ENCODE measurements at regions not wholly inside any gene's neighbourhood (a gene's known extent, or its start where the extent isn't known, plus 50 kb on each side); places are given as distances from the start of the nearest gene placed in this dataset.
"Not testable (repeated sequence)": the region's sequence is repeated elsewhere in the genome, so short reads cannot be mapped to it uniquely, and the experiment has no call there.

DNA sequence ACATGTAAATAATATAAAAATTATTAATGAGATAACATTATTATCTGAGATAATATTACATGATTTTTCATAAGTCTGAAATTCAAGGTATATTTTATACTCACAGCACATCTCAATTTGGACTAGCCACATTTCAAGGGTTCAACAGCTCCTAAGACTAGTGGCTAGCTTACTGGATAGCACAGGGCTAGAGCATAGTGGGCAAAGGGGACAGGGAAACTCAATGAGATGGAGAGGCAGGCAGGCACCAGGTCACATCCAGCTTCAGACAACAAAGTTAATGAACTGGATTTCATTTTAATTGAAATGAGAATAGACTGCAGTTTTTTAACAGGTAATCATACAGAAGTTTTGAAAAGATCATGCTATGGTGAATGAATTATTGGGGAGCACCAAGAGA lies 137.4 kb downstream of the NBPF8 start:
- DNase-seq (ENCODE audit: low read depth) = not testable (repeated sequence)

- not testable (repeated sequence) for DNase-seq (ENCODE audit: low read depth)
These were observed 142.9 kb downstream of the NBPF8 start for GRCh38 chr1:120557605-120558302.

GRCh38 chr1:120558303-120559060 lies 143.6 kb downstream of the NBPF8 start:
- DNase-seq (ENCODE audit: low read depth) = peak; percentile 44

GRCh38 chr1:120561767-120562166 lies 146.9 kb downstream of the NBPF8 start:
- not testable (repeated sequence) for DNase-seq (ENCODE audit: low read depth)

GRCh38 chr1:120565396-120565795 lies 150.6 kb downstream of the NBPF8 start:
- DNase-seq (ENCODE audit: low read depth) = not testable (repeated sequence)

DNA sequence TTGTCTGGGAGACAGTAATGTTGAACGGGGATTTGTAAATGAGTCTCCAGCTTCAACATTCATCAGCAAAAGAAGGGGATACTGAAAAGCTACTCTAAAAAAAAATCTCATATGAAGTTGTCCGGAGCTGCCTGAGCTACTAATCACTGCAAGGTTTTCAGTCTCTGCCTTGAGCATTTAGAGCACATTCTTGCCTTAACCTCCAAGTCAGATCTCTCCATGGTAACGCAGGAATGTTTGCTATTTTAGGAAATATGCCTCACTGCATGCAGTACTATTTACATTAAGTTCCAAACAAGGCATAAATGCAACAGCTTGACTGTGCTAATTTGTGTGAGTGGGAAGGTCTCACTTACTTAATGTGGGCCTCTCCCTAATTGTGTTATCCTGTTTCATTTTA lies 152.8 kb downstream of the NBPF8 start:
- not testable (repeated sequence) for DNase-seq (ENCODE audit: low read depth)

- not testable (repeated sequence) for DNase-seq (ENCODE audit: low read depth)
These were observed 148.5 kb upstream of the NBPF26 start for GRCh38 chr1:120575201-120575600.

DNA sequence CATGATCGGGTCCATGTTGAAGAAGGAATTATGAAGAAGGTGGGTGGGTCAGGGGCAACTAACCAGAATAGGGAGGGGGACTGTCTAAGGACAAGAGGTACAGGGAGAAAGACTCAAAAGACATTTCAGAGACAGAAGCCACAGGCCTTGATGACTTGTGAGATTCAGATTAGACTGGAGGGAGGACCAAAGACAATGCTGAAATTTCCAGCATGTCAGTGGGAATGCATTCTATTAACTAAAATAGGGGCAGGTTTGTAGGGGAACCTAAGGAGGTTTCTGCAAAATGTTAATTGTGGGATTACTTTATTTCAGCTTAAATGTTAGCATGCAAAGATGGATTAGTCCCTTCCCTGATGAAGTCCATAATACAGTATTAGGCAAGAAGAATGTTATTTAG lies 141.6 kb upstream of the NBPF26 start:
- DNase-seq (ENCODE audit: low read depth) = not testable (repeated sequence)

DNA sequence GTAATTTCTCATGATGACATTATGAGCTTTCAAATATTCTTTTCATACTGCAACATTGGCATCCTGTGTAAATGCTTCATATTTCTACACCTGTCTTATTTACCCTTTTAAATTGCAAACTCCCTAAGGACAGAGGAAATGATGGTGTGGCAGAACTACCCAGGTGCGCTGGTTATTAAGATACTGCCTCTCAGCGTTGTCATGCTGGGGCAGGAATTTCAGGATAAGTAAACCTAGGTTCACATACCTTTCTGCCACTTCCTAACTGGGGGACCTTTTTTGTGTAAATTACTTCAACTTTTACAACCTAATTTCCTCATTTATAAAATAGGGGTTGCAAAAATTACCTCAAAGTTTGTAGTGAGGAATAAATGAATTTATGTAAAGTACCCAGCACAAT lies 137.7 kb upstream of the NBPF26 start:
- not testable (repeated sequence) for DNase-seq (ENCODE audit: low read depth)

DNA sequence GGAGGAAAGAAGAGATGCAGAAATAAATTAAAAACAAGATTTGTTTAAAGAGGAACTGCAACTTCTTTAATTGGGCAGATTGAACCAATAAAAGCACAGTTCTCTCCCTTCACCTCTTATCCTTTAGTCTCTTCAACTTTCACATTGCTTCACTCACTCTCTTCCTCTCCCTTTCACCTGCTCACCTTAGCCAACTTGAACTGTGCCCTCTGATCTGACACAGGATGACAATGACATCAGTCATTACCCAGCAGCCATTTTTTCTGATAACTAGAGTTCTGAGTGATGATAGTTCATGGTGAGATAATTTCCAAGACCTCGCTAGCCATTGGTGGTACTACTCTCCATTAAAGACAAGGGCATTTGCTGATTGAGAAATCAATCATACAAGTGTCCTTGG lies 134.9 kb upstream of the NBPF26 start:
- not testable (repeated sequence) for DNase-seq (ENCODE audit: low read depth)

DNA sequence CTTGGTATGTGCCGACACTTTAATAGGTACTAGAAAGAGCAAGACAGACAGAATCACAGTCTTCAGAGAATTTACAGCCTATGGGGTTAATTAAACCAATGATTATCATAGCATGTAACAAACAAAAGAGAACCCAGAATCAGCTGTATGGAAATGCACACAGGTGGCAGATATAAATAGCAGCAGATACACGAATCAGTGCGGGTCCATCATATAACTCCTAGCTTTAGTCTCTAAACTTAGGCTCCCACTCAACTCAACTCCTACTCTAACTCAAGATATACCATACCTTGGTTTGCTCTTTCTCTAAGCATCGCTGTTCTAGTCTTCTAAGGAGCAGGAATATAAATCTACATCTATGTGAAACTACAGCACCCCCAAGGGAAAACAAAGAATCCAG lies 132.0 kb upstream of the NBPF26 start:
- not testable (repeated sequence) for DNase-seq (ENCODE audit: low read depth)

DNA sequence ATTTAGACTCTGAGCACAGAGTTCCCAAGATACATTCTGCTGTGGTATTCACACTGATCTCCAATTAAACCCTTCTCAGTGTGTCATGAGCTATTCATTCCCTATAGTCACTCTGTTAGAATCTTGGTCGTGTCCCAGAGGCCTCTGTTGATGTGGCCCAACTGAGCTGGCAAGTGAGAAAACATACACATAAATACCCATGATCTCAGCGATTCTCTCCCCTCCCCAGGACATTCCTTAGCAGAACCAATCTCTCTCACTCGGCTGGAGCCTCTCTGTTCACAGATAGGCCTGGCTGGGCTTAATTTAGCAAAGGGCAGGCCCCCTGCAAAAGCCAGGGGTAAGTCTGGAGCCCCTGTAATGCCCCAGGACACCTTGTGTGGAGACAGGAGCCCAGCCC lies 130.8 kb upstream of the NBPF26 start:
- not testable (repeated sequence) for DNase-seq (ENCODE audit: low read depth)

GRCh38 chr1:120593648-120594047 lies 130.1 kb upstream of the NBPF26 start:
- DNase-seq (ENCODE audit: low read depth) = not testable (repeated sequence)

- not testable (repeated sequence) for DNase-seq (ENCODE audit: low read depth)
These were observed 125.3 kb upstream of the NBPF26 start for GRCh38 chr1:120598331-120598951.

DNA sequence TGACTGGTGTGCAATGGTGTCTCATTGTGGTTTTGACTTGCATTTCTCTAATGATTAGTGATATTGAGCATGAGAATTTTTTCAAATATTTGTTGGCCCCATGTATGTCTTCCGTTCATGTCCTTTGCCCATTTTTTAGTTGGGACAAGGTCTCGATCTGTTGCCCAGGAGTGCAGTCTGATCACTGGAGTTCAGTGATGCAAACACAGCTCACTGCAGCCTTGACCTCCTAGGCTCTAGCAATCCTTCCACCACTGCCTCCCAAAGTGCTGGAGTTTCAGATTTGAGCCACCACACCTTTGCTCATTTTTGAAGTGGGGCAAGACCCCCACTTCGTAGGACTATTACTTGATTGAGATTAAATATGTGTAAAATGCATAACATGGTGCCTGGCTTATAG lies 124.2 kb upstream of the NBPF26 start:
- DNase-seq (ENCODE audit: low read depth) = not testable (repeated sequence)

DNA sequence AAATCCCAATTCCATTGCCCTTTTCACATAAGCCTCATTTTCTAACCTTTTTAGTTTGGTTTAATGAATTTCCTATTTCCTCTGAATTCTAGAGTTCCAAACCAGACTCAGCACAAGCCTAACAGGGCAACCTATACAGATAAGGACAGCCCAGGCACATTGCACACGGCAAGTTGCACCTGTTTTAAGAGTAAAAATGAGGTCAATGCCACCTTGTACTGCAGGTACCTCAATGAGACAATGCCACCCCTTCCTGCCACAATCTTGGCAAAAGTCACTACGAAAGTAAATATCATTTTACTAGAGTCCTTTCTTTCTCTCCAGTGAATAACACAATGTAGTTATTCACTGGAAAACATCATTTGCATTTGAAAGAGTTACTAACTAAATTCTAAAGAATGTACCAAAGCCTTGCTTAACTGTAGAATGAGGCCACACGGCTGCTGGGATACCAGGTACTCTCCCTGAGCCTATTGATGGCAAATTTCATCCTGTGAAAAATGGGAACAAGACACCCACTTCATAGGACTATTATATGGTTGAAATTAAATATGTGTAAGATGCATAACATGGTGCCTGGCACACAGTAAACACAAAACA lies 123.2 kb upstream of the NBPF26 start:
- DNase-seq (ENCODE audit: low read depth) = not testable (repeated sequence)

- DNase-seq (ENCODE audit: low read depth) = not testable (repeated sequence)
These were observed 115.9 kb upstream of the NBPF26 start for GRCh38 chr1:120607882-120608281.

DNA sequence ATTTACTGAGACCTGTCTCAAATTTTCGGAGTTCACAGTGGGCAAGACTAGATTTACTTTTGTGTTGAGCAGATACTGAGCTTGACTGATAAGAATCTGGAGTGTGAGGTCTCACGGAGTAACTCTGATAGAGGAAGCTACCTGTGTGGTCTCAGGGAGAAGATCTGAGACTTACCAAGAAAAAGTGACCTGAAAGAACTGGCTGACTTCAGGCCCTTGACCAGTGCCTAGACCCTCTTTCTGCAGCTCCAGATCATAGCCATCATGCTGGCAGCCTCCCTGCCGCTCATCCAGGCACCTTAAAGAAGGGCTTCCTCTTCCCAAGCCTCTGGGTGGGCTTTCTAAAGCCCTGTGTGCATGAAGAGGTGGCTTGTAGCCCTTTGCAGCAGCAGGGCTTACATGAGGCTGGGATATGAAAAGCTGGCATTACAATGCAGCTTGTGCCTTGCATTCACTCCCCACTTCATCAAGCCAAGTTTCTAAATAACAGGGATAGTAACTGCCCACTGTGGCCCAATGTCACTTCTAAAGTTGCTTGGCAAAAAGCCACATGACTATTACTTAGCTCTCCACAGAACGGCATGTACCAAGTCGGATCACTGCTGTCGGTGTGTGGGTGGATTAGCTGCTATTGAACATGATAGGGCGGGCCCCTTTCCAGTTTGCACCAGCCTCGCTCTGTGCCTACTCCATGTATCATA lies 115.3 kb upstream of the NBPF26 start:
- not testable (repeated sequence) for DNase-seq (ENCODE audit: low read depth)

DNA sequence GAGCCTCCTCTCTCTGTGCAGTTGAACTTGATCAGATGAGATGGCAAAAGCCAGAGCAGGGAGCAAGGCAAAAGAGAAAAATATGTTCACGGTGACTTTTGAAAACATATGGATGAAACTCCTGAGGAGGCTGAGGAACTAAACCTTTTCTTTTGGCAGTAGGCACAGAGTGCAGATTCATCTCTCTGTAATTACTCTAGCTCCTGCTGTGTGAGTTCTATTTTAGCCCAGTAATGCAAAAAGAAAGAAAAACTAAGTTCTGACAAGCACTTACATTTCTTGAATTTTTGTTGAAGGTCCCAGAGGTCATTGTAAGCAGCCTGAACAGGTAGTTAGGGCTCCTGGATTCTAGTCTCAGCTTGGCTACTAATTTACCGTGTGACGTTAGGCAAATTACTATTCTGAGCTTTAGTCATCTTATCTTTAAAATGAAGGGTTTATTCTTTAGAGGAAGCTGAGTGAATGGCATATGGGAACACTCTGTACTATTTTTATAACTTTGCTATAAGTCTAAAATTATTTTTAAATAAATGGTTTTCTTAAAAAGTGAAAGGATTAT lies 114.7 kb upstream of the NBPF26 start:
- not testable (repeated sequence) for DNase-seq (ENCODE audit: low read depth)

DNA sequence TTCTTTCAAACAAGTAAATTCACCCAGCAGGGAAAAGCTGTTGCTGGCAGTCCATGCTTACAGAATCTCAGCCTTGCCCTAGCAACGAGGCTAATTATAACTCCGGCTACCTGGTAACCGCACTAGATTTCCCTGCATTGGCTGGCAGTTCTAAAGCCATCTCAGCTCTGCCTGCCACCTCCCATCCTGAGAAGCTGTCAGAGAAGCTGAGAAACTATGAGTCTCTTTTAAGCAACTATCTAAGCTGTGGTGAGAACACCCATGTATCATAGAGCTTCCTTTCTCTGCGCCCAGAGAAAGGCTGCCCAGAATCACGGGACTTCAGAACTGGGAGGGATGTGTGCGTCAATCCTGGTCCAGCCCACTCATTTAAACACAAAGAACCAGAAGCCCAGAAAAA lies 113.9 kb upstream of the NBPF26 start:
- DNase-seq (ENCODE audit: low read depth) = not testable (repeated sequence)

- not testable (repeated sequence) for DNase-seq (ENCODE audit: low read depth)
These were observed 108.7 kb upstream of the NBPF26 start for GRCh38 chr1:120614931-120615639.
